IMR-90 (cell line): ENCODE measurements at regions not wholly inside any gene's neighbourhood (a gene's known extent, or its start where the extent isn't known, plus 50 kb on each side); places are given as distances from the start of the nearest gene placed in this dataset.

Experiments
- ATAC-seq: fragments of 200-7000 bp; cut with Tn5 transposase; 2 replicates; pipeline ENCODE4 v1.9.1; 2020; ENCODE audit warnings: low read depth, mild to moderate bottlenecking, moderate library complexity
- BruUV-seq: library from RNA; stranded (reverse); fragments of 400-500 nt; replicated peaks from 2 replicates; lab custom pipeline; 2021; lab: Mats Ljungman, UMichigan
- CTCF ChIA-PET: fragments of 300-600 bp; formaldehyde crosslinking; extraction: SDS; loops from one replicate; lab custom pipeline; 2021; ENCODE audit warnings: antibody characterized with exemption; lab: Yijun Ruan, JAX
- POLR2A ChIA-PET: fragments of 300-600 bp; sonication (Branson Sonifier 250); formaldehyde crosslinking; loops from one replicate; lab custom pipeline; 2022; ENCODE audit warnings: antibody characterized with exemption; ENCODE audit not compliant: unreplicated experiment; lab: Charles Lee
- DNase-seq: peaks from one replicate; pipeline ENCODE4 v3.0.0; 2013
- H2AFZ ChIP-seq: replicated peaks from 2 replicates; pipeline ENCODE3; 2013; ENCODE audit warnings: low read length, mild to moderate bottlenecking; ENCODE audit not compliant: poor library complexity
- H2AK5ac ChIP-seq: 2 replicates; pipeline ENCODE4 v1.6.1; 2013; ENCODE audit warnings: low read depth, low read length, inconsistent platforms
- H2AK9ac ChIP-seq: replicated peaks from 2 replicates; pipeline ENCODE3; 2013; ENCODE audit warnings: mild to moderate bottlenecking, low read depth, low read length, moderate library complexity; ENCODE audit not compliant: poor library complexity
- H2BK120ac ChIP-seq: 2 replicates; pipeline ENCODE4 v1.6.1; 2013; ENCODE audit warnings: low read depth, low read length, inconsistent platforms
- H2BK15ac ChIP-seq: 3 replicates; pipeline ENCODE4 v1.6.1; 2013; ENCODE audit warnings: low read depth, low read length, inconsistent platforms
- H2BK20ac ChIP-seq: 2 replicates; pipeline ENCODE4 v1.6.1; 2013; ENCODE audit warnings: low read depth, mild to moderate bottlenecking, inconsistent platforms, low read length, moderate library complexity
- H2BK5ac ChIP-seq: 2 replicates; pipeline ENCODE4 v1.6.1; 2013; ENCODE audit warnings: mild to moderate bottlenecking, low read depth, low read length, inconsistent platforms; ENCODE audit not compliant: poor library complexity, severe bottlenecking
- H3K14ac ChIP-seq: replicated peaks from 2 replicates; pipeline ENCODE4 v1.6.1; 2013; ENCODE audit warnings: low read depth, low read length, inconsistent platforms
- H3K18ac ChIP-seq: 2 replicates; pipeline ENCODE4 v1.6.1; 2013; ENCODE audit warnings: low read depth, low read length, control low read depth
- H3K23ac ChIP-seq: 2 replicates; pipeline ENCODE4 v1.6.1; 2013; ENCODE audit warnings: low read depth, low read length, inconsistent platforms
- H3K27ac ChIP-seq: 2 replicates; pipeline ENCODE4 v1.5.1; 2013; ENCODE audit warnings: mild to moderate bottlenecking, control low read depth, low read length; ENCODE audit not compliant: insufficient read depth
- H3K27me3 ChIP-seq: 2 replicates; pipeline ENCODE4 v1.6.1; 2013; ENCODE audit warnings: low read length; ENCODE audit not compliant: control insufficient read depth, insufficient read depth
- H3K36me3 ChIP-seq: 2 replicates; pipeline ENCODE4 v1.6.1; 2013; ENCODE audit warnings: low read length, mixed read lengths; ENCODE audit not compliant: control insufficient read depth, insufficient read depth
- H3K4ac ChIP-seq: 2 replicates; pipeline ENCODE4 v1.6.1; 2013; ENCODE audit warnings: low read depth, low read length, inconsistent platforms
- H3K4me1 ChIP-seq: 2 replicates; pipeline ENCODE4 v1.6.1; 2013; ENCODE audit warnings: low read length, mixed read lengths; ENCODE audit not compliant: control insufficient read depth, insufficient read depth
- H3K4me2 ChIP-seq: 2 replicates; pipeline ENCODE4 v1.6.1; 2013; ENCODE audit warnings: low read depth, mild to moderate bottlenecking, control low read depth, low read length, moderate library complexity
- H3K4me3 ChIP-seq: 2 replicates; pipeline ENCODE4 v1.5.1; 2013; ENCODE audit warnings: low read depth, mild to moderate bottlenecking, control low read depth, low read length, moderate library complexity; ENCODE audit not compliant: insufficient read depth
- H3K56ac ChIP-seq: 2 replicates; pipeline ENCODE4 v1.6.1; 2013; ENCODE audit warnings: low read length, inconsistent platforms; ENCODE audit not compliant: insufficient read depth; ENCODE audit errors: extremely low read depth
- H3K79me1 ChIP-seq, 2 experiments: 2 replicates each; pipeline ENCODE4 v1.6.1; 2013; ENCODE audit warnings: low read length in 2 of 2, inconsistent platforms in 1 of 2, low read depth in 1 of 2
- H3K9ac ChIP-seq: 2 replicates; pipeline ENCODE4 v1.6.1; 2013; ENCODE audit warnings: low read depth, low read length, control low read depth
- H3K9me1 ChIP-seq: 2 replicates; pipeline ENCODE4 v1.6.1; 2013; ENCODE audit warnings: low read length, inconsistent platforms; ENCODE audit not compliant: insufficient read depth
- H3K9me3 ChIP-seq: 2 replicates; pipeline ENCODE4 v1.6.1; 2013; ENCODE audit warnings: low read length; ENCODE audit not compliant: control insufficient read depth, insufficient read depth
- H4K20me1 ChIP-seq: 2 replicates; pipeline ENCODE4 v1.6.1; 2013; ENCODE audit warnings: low read length, inconsistent platforms; ENCODE audit not compliant: insufficient read depth
- H4K5ac ChIP-seq: 2 replicates; pipeline ENCODE4 v1.6.1; 2013; ENCODE audit warnings: mild to moderate bottlenecking, low read depth, low read length, control low read depth
- H4K8ac ChIP-seq, 2 experiments: 2 replicates each; pipeline ENCODE4 v1.6.1; 2013; ENCODE audit warnings: low read depth in 2 of 2, low read length in 2 of 2, control low read depth in 1 of 2, inconsistent platforms in 1 of 2
- H4K91ac ChIP-seq: 2 replicates; pipeline ENCODE4 v1.6.1; 2013; ENCODE audit warnings: low read depth, low read length, inconsistent platforms; ENCODE audit not compliant: insufficient read depth
- BHLHE40 ChIP-seq: fragments of 150-350 bp; IDR thresholded peaks from 2 replicates; pipeline ENCODE4 v1.6.1; 2016; ENCODE audit warnings: mild to moderate bottlenecking, low read depth, low read length
- CEBPB ChIP-seq: IDR thresholded peaks from 2 replicates; pipeline ENCODE4 v1.6.1; 2012; ENCODE audit warnings: low read depth, low read length, improper control_type of control experiment
- CHD1 ChIP-seq: IDR thresholded peaks from 2 replicates; pipeline ENCODE4 v1.6.1; 2012; ENCODE audit warnings: low read depth, low read length, improper control_type of control experiment
- POLR2A ChIP-seq: IDR thresholded peaks from 2 replicates; pipeline ENCODE4 v1.6.1; 2012; ENCODE audit warnings: mild to moderate bottlenecking, low read depth, low read length
- WGBS, 2 experiments: methylation state at CpG; one replicate each; pipeline versions ENCODE4 v1.1.5 to v1.1.7; 2013; ENCODE audit warnings: missing lambda C conversion rate in 2 of 2; ENCODE audit not compliant: insufficient read length in 1 of 2; ENCODE audit errors: extremely low coverage in 2 of 2; 5-methylcytosine and 5-hydroxymethylcytosine counted together
- dilution Hi-C: fragments of 300-500 bp; cut with HindIII; formaldehyde crosslinking; loops from one replicate; pipeline ENCODE4 v1.14.3; 2018; ENCODE audit warnings: low sequenced_read_pairs; ENCODE audit not compliant: unreplicated experiment
- in situ Hi-C: fragments of 300-500 bp; cut with MboI; formaldehyde crosslinking; loops from 3 replicates; pipeline ENCODE4 v1.14.3; 2019; ENCODE audit warnings: low sequenced_read_pairs, inconsistent platforms, mixed read lengths
- intact Hi-C: fragments of 100-400 bp; cut with micrococcal nuclease; formaldehyde crosslinking; loops from 2 replicates; pipeline ENCODE4 v1.10.0; 2022
- TF ChIP-seq, protein P1 (sequence below): conservative IDR thresholded peaks from 2 replicates; pipeline ENCODE4 v1.5.1; 2012; ENCODE audit warnings: mild to moderate bottlenecking, low read depth, low read length, improper control_type of control experiment

DNA sequence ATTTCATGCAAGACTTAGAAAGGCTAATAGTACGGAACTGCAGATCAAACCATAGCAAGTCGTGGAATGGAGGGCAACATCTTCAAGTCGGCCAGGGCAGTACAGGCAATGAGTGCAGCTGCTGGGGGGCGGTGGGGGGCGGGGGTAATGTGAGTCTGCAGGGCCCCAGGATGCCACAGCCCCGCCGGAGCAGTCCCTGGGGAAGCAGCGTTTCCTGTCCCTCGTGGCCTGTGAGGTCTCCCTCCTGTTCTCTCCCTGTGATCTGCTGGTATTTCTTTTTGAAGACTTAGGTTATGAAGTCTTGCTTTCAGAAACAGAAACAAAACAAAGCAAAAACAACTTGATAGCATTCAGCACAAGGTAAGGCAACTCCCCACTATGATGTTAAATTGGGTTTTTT lies 351.9 kb downstream of the FOXA2 start:
- no peak overlapping the region for H3K23ac ChIP-seq
- no peak overlapping the region for H3K27ac ChIP-seq
- intact Hi-C loops (no loop called here), dilution Hi-C loops (no loop called here), in situ Hi-C loops (no loop called here)
- H3K27me3 ChIP-seq: no peaks in the 10 kb centered on the region
- peaks cover 9% of the 10 kb centered on the region; the same call in 1 of the 2 replicates for H3K9me3 ChIP-seq
- H4K8ac ChIP-seq: no peak overlapping the region
- H2AK5ac ChIP-seq: no peak overlapping the region
- no peak overlapping the region for H4K5ac ChIP-seq
- H2BK120ac ChIP-seq: no peak overlapping the region
- no peaks in the 10 kb centered on the region for H4K20me1 ChIP-seq
- H3K14ac ChIP-seq: no peak overlapping the region
- no peak overlapping the region for H3K4me3 ChIP-seq
- H3K18ac ChIP-seq: no peak overlapping the region
- H3K9ac ChIP-seq: no peak overlapping the region
- no peak overlapping the region for H2BK20ac ChIP-seq
- BruUV-seq: no TSS peak
- no peak overlapping the region for H4K91ac ChIP-seq
- H3K4me1 ChIP-seq: no peaks in the 10 kb centered on the region
- H3K56ac ChIP-seq: no peak overlapping the region
- H2BK15ac ChIP-seq: no peak overlapping the region
- TF ChIP-seq, protein P1, sequence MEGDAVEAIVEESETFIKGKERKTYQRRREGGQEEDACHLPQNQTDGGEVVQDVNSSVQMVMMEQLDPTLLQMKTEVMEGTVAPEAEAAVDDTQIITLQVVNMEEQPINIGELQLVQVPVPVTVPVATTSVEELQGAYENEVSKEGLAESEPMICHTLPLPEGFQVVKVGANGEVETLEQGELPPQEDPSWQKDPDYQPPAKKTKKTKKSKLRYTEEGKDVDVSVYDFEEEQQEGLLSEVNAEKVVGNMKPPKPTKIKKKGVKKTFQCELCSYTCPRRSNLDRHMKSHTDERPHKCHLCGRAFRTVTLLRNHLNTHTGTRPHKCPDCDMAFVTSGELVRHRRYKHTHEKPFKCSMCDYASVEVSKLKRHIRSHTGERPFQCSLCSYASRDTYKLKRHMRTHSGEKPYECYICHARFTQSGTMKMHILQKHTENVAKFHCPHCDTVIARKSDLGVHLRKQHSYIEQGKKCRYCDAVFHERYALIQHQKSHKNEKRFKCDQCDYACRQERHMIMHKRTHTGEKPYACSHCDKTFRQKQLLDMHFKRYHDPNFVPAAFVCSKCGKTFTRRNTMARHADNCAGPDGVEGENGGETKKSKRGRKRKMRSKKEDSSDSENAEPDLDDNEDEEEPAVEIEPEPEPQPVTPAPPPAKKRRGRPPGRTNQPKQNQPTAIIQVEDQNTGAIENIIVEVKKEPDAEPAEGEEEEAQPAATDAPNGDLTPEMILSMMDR: no peak
- TF ChIP-seq POLR2A: no peak
- TF ChIP-seq BHLHE40: no peak
- TF ChIP-seq CHD1: no peak
- TF ChIP-seq CEBPB: no peak
- ATAC-seq (no peak), DNase-seq (no peak)
- H3K79me1 ChIP-seq: no peaks in the 10 kb centered on the region
- no peak overlapping the region for H3K4ac ChIP-seq
- H3K4me2 ChIP-seq: no peak overlapping the region
- no peak overlapping the region for H2AFZ ChIP-seq
- H3K36me3 ChIP-seq: no peaks in the 10 kb centered on the region
- ChIA-PET POLR2A (no interaction called here), CTCF (no interaction called here)
- no peaks in the 10 kb centered on the region for H3K9me1 ChIP-seq
- H2BK5ac ChIP-seq: no peak overlapping the region
- no peak overlapping the region for H2AK9ac ChIP-seq
- no CpG with 5 or more reads among the region's 9 CpGs for WGBS, 2 experiments
